ENCODE measurements at regions not wholly inside any gene's neighbourhood (a gene's known extent, or its start where the extent isn't known, plus 50 kb on each side); places are given as distances from the start of the nearest gene placed in this dataset.

DNA sequence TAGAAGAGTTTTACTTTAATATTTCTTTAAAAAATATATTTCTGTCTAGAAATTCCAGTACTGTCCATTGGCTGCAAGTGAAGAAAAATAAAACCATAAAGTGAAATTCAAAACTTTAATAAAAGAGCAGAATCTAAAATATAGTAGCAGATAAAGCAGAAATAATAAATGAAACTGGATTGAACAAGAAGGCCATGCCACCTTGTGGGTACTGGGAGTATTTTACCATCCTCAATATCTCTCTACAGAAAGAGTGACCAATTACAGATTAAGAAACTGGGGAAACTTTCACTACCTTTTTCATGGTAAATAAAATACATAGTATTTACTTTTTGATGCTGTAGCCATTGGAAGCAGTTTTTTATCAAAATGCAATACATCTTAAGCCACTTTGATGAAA is 220.5 kb downstream of the BCAT1 start:
- no peaks in the 10 kb centered on the region for H4K20me1 ChIP-seq (ENCODE audit: control insufficient read depth, insufficient read depth, low read length, poor library complexity, severe bottlenecking)
- no peak overlapping the region for H3K27ac ChIP-seq (ENCODE audit: low read length in 2 of 2)
- no peaks in the 10 kb centered on the region for H3K9me3 Mint-ChIP-seq (ENCODE audit: insufficient read depth)
- H3K4me1 ChIP-seq (ENCODE audit: control insufficient read depth in 2 of 2, insufficient read depth in 2 of 2, low read length in 2 of 2) = peaks cover 22 to 23% of the 10 kb centered on the region in 2 donors
- ATAC-seq (ENCODE audit: low read depth) = no peak
- H3K9me3 ChIP-seq (ENCODE audit: control extremely low read depth in 1 of 3, control insufficient read depth in 2 of 3, insufficient read depth in 1 of 3, low read length in 2 of 3) = no peaks in the 10 kb centered on the region
- CTCF ChIA-PET = interaction anchor here (0.8 to 1.2 kb wide), 4 partner anchors 18 to 369 kb away, joined by 3 to 7 read pairs (median 3); no protein-coding TSS in a partner anchor
- H3K4me2 ChIP-seq (replicated peaks; ENCODE audit: low read depth, low read length, poor library complexity, severe bottlenecking) = no peak overlapping the region
- H3K79me2 ChIP-seq (ENCODE audit: control insufficient read depth, insufficient read depth, low read length) = no peaks in the 10 kb centered on the region
- TF ChIP-seq, protein P1, sequence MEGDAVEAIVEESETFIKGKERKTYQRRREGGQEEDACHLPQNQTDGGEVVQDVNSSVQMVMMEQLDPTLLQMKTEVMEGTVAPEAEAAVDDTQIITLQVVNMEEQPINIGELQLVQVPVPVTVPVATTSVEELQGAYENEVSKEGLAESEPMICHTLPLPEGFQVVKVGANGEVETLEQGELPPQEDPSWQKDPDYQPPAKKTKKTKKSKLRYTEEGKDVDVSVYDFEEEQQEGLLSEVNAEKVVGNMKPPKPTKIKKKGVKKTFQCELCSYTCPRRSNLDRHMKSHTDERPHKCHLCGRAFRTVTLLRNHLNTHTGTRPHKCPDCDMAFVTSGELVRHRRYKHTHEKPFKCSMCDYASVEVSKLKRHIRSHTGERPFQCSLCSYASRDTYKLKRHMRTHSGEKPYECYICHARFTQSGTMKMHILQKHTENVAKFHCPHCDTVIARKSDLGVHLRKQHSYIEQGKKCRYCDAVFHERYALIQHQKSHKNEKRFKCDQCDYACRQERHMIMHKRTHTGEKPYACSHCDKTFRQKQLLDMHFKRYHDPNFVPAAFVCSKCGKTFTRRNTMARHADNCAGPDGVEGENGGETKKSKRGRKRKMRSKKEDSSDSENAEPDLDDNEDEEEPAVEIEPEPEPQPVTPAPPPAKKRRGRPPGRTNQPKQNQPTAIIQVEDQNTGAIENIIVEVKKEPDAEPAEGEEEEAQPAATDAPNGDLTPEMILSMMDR (IDR thresholded peaks at IDR 0.05) = peak; percentile 76
- TF ChIP-seq EZH2 (IDR thresholded peaks at IDR 0.05; ENCODE audit: borderline replicate concordance, insufficient read depth, low read depth, low read length, poor library complexity, severe bottlenecking) = no peak
- intact Hi-C loops (cut with micrococcal nuclease) = loop anchor here (2.0 to 5.0 kb wide), 2 partner anchors 368 to 621 kb away; no protein-coding TSS in a partner anchor
- DNase-seq = peak; percentile 50
- no peak overlapping the region for H2AFZ ChIP-seq (ENCODE audit: insufficient read depth, low read depth, low read length, poor library complexity, severe bottlenecking)
- H3K27me3 Mint-ChIP-seq = no peaks in the 10 kb centered on the region
- H3K4me1 Mint-ChIP-seq = peaks cover 57% of the 10 kb centered on the region
- POLR2A ChIA-PET = no interaction called here
- no peaks in the 10 kb centered on the region for H3K36me3 ChIP-seq (replicated peaks in 1 of 2; ENCODE audit: control extremely low read depth in 1 of 2, control insufficient read depth in 1 of 2, extremely low read depth in 1 of 2, insufficient read depth in 2 of 2, low read length in 1 of 2)
- H3K9ac ChIP-seq (ENCODE audit: low read length) = no peak overlapping the region
- H3K4me3 Mint-ChIP-seq = peak overlapping the region; percentile 17
- no peak overlapping the region for H3K4me3 ChIP-seq (ENCODE audit: control extremely low read depth in 1 of 5, extremely low read depth in 1 of 5, insufficient read depth in 1 of 5, low read depth in 2 of 5, low read length in 4 of 5)
- no peaks in the 10 kb centered on the region for H3K27me3 ChIP-seq (replicated peaks in 1 of 4; ENCODE audit: control extremely low read depth in 1 of 4, control insufficient read depth in 3 of 4, insufficient read depth in 4 of 4, low read length in 3 of 4)
- H3K27ac Mint-ChIP-seq = no peak overlapping the region

DNA sequence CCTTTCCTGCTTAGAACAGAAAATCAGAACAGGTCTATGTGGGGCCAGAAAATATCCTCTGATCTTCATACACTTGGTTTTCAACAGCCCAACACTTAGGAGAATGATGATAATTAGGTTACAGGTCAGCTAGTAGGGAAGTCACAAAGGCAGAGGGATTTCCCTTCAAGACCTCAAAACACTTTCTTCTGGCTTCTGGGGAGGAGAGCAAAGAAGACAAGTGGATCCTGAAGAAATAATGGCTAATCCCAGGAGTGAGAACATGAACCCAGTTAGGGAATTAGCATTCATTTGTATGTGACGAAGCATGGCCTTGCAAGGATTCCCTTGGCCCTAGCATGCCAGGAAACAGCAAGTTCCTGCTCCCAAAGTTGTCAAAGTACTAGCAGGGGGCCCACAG is 223.3 kb downstream of the BCAT1 start:
- WGBS (ENCODE audit: insufficient coverage) = 100% methylated on average over 1 of the region's 1 CpG
- no peaks in the 10 kb centered on the region for H3K9me3 ChIP-seq (ENCODE audit: control extremely low read depth in 1 of 3, control insufficient read depth in 2 of 3, insufficient read depth in 1 of 3, low read length in 2 of 3)
- H2AFZ ChIP-seq (ENCODE audit: insufficient read depth, low read depth, low read length, poor library complexity, severe bottlenecking) = no peak overlapping the region
- Mint-ChIP-seq H3K9me3 (ENCODE audit: insufficient read depth) (peaks cover 2% of the 10 kb centered on the region), H3K27me3 (no peaks in the 10 kb centered on the region), H3K4me3 (no peak overlapping the region), H3K4me1 (peaks cover 33% of the 10 kb centered on the region), H3K27ac (no peak overlapping the region)
- H3K36me3 ChIP-seq (replicated peaks in 1 of 2; ENCODE audit: control extremely low read depth in 1 of 2, control insufficient read depth in 1 of 2, extremely low read depth in 1 of 2, insufficient read depth in 2 of 2, low read length in 1 of 2) = no peaks in the 10 kb centered on the region
- H3K4me3 ChIP-seq (ENCODE audit: control extremely low read depth in 1 of 5, extremely low read depth in 1 of 5, insufficient read depth in 1 of 5, low read depth in 2 of 5, low read length in 4 of 5) = no peak overlapping the region
- no peaks in the 10 kb centered on the region for H4K20me1 ChIP-seq (ENCODE audit: control insufficient read depth, insufficient read depth, low read length, poor library complexity, severe bottlenecking)
- no peak overlapping the region for H3K27ac ChIP-seq (ENCODE audit: low read length in 2 of 2)
- H3K27me3 ChIP-seq (replicated peaks in 1 of 4; ENCODE audit: control extremely low read depth in 1 of 4, control insufficient read depth in 3 of 4, insufficient read depth in 4 of 4, low read length in 3 of 4) = no peaks in the 10 kb centered on the region
- H3K4me2 ChIP-seq (replicated peaks; ENCODE audit: low read depth, low read length, poor library complexity, severe bottlenecking) = no peak overlapping the region
- H3K9ac ChIP-seq (ENCODE audit: low read length) = no peak overlapping the region
- DNase-seq (no peak), ATAC-seq (ENCODE audit: low read depth) (no peak)
- peaks cover 15 to 17% of the 10 kb centered on the region in 2 donors for H3K4me1 ChIP-seq (ENCODE audit: control insufficient read depth in 2 of 2, insufficient read depth in 2 of 2, low read length in 2 of 2)
- intact Hi-C loops (cut with micrococcal nuclease) = loop anchor here (5.0 kb wide), 1 partner anchor 618 kb away; no protein-coding TSS in a partner anchor
- TF ChIP-seq EZH2 (IDR thresholded peaks at IDR 0.05; ENCODE audit: borderline replicate concordance, insufficient read depth, low read depth, low read length, poor library complexity, severe bottlenecking) = no peak
- ChIA-PET POLR2A (no interaction called here), CTCF (no interaction called here)
- H3K79me2 ChIP-seq (ENCODE audit: control insufficient read depth, insufficient read depth, low read length) = no peaks in the 10 kb centered on the region
